ENCODE measurements at regions not wholly inside any gene's neighbourhood (a gene's known extent, or its start where the extent isn't known, plus 50 kb on each side); places are given as distances from the start of the nearest gene placed in this dataset.

- Histone ChIP-seq H3K36me3 (no peaks in the 10 kb centered on the region), H3K4me3 (no peak overlapping the region), H3K4me1 (no peaks in the 10 kb centered on the region), H3K27me3 (no peaks in the 10 kb centered on the region), H3K9me3 (no peaks in the 10 kb centered on the region), H3K27ac (no peak overlapping the region)
- DNase-seq, result no peak
- 87 to 92% methylated on average over 5 of the region's 5 CpGs for WGBS, 2 donors
- intact Hi-C loops (cut with DNase I), result no loop called here
- TF ChIP-seq CTCF (IDR thresholded peaks at IDR 0.05) (no peak), POLR2A (IDR thresholded peaks at IDR 0.05) (no peak)
Observed at GRCh38 chr4:138555108-138555507, 313.0 kb upstream of the SLC7A11 start.

DNA sequence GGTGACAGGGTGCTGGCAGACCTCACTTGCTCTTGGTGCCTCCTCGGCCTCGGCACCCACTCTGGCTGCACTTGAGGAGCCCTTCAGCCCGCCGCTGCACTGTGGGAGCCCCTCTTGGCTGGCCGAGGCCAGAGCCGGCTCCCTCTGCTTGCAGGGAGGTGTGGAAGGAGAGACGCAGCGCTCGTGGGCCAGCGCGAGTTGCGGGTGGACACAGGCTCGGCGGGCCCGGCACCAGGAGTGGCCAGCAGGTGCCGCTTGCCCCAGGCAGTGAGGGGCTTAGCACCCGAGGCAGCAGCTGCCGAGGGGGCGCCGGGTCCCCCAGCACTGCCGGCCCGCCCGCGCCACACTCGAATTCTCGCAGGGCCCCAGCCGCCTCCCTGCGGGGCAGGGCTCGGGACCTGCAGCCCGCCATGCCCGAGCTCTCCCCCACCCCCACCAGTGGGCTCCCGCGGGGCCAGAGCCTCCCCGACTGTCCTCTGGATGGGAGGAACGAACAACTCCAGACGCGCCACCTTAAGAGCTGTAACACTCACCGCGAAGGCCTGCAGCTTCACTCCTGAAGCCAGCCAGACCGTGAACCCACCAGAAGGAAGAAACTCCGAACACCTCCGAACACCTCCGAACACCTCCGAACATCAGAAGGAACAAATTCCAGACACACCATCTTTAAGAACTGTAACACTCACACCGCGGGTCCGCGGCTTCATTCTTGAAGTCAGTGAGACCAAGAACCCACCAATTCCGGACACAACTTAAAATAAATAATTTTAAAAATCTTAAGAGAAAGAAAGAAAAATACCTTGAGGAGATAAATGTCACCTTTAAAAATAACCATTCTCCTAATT, 311.1 kb upstream of the SLC7A11 start:
- H3K36me3 ChIP-seq, result no peaks in the 10 kb centered on the region
- no peaks in the 10 kb centered on the region for H3K27me3 ChIP-seq
- H3K4me3 ChIP-seq, result no peak overlapping the region
- 89 to 92% methylated on average over 12 of the region's 49 CpGs for WGBS, 2 donors
- no peaks in the 10 kb centered on the region for H3K4me1 ChIP-seq
- H3K27ac ChIP-seq, result no peak overlapping the region
- no peak for DNase-seq
- H3K9me3 ChIP-seq, result no peaks in the 10 kb centered on the region
- TF ChIP-seq POLR2A (IDR thresholded peaks at IDR 0.05) (no peak), CTCF (IDR thresholded peaks at IDR 0.05) (no peak)
- intact Hi-C loops (cut with DNase I), result no loop called here

GRCh38 chr4:138542191-138542776, 300.1 kb upstream of the SLC7A11 start:
- Histone ChIP-seq H3K4me3 (no peak overlapping the region), H3K27ac (no peak overlapping the region), H3K4me1 (no peaks in the 10 kb centered on the region), H3K27me3 (no peaks in the 10 kb centered on the region), H3K9me3 (no peaks in the 10 kb centered on the region), H3K36me3 (no peaks in the 10 kb centered on the region)
- TF ChIP-seq POLR2A (IDR thresholded peaks at IDR 0.05) (no peak), CTCF (IDR thresholded peaks at IDR 0.05) (no peak)
- 83% methylated on average over 1 of the region's 1 CpG; no CpG with 5 or more reads in 1 of the 2 donors for WGBS, 2 donors
- intact Hi-C loops (cut with DNase I), result no loop called here
- no peak for DNase-seq

DNA sequence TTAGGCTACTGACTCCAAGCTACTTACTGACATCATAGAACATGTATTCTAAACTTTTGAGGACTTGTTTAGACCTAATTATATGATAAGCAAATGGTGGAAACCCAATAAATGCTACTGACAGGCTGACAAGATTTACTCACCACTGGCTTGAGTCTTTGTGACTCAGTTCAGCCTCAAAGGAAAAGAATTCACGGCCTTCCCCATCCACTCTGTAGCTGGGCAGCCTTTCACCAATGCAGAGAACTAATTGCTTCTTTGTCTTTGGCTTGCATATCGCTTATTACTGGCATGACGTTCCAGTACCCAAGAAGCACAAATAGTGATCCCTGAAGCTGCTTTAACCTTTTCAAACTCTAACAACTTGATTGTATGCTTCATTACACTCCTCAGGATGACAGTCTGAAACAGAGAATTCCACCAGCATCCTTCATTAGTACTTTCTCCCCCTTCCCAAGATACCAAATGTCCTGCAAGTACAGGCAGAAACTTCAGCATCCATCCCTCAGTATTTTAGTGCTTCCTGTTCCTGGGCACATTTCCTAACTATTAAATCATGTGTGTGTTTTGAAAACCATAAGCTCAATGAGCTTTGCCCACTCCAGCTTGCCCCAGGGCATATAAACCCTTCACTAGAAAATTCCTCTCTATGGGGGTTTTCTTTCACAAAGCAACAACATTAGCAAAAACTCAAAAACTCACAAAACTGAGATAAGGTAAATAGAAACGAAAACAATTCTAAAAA, 298.1 kb upstream of the SLC7A11 start:
- Histone ChIP-seq H3K4me3 (no peak overlapping the region), H3K27ac (no peak overlapping the region), H3K9me3 (no peaks in the 10 kb centered on the region), H3K4me1 (no peaks in the 10 kb centered on the region), H3K27me3 (no peaks in the 10 kb centered on the region), H3K36me3 (no peaks in the 10 kb centered on the region)
- TF ChIP-seq POLR2A (IDR thresholded peaks at IDR 0.05) (no peak), CTCF (IDR thresholded peaks at IDR 0.05) (no peak)
- 60 to 63% methylated on average over 4 of the region's 4 CpGs for WGBS, 2 donors
- intact Hi-C loops (cut with DNase I), result no loop called here
- no peak for DNase-seq

DNA sequence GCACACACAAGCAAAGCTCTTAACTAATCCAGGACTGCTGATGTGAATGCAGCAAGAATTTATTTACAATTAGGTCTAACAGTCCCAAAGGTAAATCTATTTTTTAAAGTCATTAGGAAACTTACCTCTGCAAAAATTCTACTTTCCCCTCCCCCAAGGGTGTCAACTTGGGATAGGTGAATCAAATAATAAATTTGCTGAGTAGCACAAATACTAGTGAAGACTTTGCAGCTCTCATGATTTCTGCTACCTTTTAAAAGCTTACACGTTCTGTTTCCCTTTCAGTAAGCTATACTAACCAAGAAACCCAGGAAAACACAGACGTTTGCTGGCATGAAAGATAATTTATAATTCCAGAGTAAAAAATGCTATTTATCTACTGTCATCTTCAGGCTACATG, 296.6 kb upstream of the SLC7A11 start:
- WGBS, 2 donors, result 32 to 34% methylated on average over 2 of the region's 2 CpGs
- H3K4me1 ChIP-seq, result no peaks in the 10 kb centered on the region
- H3K4me3 ChIP-seq, result no peak overlapping the region
- H3K27ac ChIP-seq, result no peak overlapping the region
- no peaks in the 10 kb centered on the region for H3K9me3 ChIP-seq
- TF ChIP-seq CTCF (IDR thresholded peaks at IDR 0.05), result no peak
- TF ChIP-seq POLR2A (IDR thresholded peaks at IDR 0.05), result no peak
- intact Hi-C loops (cut with DNase I), result no loop called here
- H3K27me3 ChIP-seq, result no peaks in the 10 kb centered on the region
- H3K36me3 ChIP-seq, result no peaks in the 10 kb centered on the region
- DNase-seq, result no peak

Measured in esophagus squamous epithelium (tissue), 5 donors.